SJSA1 (cell line): ENCODE measurements at regions not wholly inside any gene's neighbourhood (a gene's known extent, or its start where the extent isn't known, plus 50 kb on each side); places are given as distances from the start of the nearest gene placed in this dataset.

ENCODE experiments used
- DNase-seq, 2 experiments: peaks; one replicate each; pipeline ENCODE4 v3.0.0-alpha.2; 2015 to 2020; ENCODE audit warnings: low spot score in 2 of 2, low read depth in 1 of 2
- H3K27ac ChIP-seq: fragments of 250-450 bp; sonication (Bioruptor Pico); 2 replicates; pipeline ENCODE4 v1.5.1; 2020; ENCODE audit warnings: mild to moderate bottlenecking, moderate library complexity
- H3K27me3 ChIP-seq: fragments of 250-450 bp; sonication (Bioruptor Pico); replicated peaks from 2 replicates; pipeline ENCODE4 v1.5.1; 2020; ENCODE audit warnings: mild to moderate bottlenecking, moderate library complexity
- H3K36me3 ChIP-seq: fragments of 250-450 bp; sonication (Bioruptor Pico); 2 replicates; pipeline ENCODE4 v1.5.1; 2020; ENCODE audit warnings: mild to moderate bottlenecking
- H3K4me1 ChIP-seq: fragments of 250-450 bp; sonication (Bioruptor Pico); replicated peaks from 2 replicates; pipeline ENCODE4 v1.6.1; 2021; ENCODE audit warnings: mild to moderate bottlenecking
- H3K4me3 ChIP-seq: fragments of 250-450 bp; sonication (Bioruptor Pico); 2 replicates; pipeline ENCODE4 v1.5.1; 2020; ENCODE audit warnings: mild to moderate bottlenecking
- H3K9me3 ChIP-seq: fragments of 250-450 bp; sonication (Bioruptor Pico); replicated peaks from 2 replicates; pipeline ENCODE4 v1.5.1; 2020; ENCODE audit warnings: mild to moderate bottlenecking

GRCh38 chr3:182725372-182726251, 67.7 kb upstream of the ATP11B start:
- no peaks in the 10 kb centered on the region for H3K36me3 ChIP-seq
- H3K27me3 ChIP-seq: no peaks in the 10 kb centered on the region
- no peak overlapping the region for H3K4me3 ChIP-seq
- no peaks in the 10 kb centered on the region for H3K4me1 ChIP-seq
- no peak overlapping the region for H3K27ac ChIP-seq
- H3K9me3 ChIP-seq: no peaks in the 10 kb centered on the region
- no peak for DNase-seq

- Histone ChIP-seq H3K4me1 (no peaks in the 10 kb centered on the region), H3K27ac (no peak overlapping the region), H3K36me3 (no peaks in the 10 kb centered on the region), H3K27me3 (no peaks in the 10 kb centered on the region), H3K9me3 (no peaks in the 10 kb centered on the region), H3K4me3 (no peak overlapping the region)
- DNase-seq: no peak
Measured at GRCh38 chr3:182726258-182727142, 66.8 kb upstream of the ATP11B start.

DNA sequence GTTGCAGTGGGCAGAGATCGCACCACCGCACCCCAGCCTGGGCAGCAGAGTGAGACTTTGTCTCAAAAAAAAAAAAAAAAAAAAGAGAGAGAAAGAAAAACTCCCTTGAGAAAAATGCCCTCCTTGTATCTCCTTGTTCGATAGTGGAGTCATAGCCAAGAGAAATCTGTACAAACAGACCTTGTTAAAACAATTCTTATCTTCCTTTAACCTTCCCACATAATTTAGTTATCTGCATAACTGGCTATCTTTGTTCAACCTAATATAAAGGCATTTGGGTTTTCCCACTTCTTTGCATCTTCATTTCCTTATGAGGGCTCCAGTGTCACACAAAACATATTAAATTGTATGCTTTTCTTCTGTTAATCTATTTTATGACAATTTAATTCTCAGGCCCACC, 65.1 kb upstream of the ATP11B start:
- Histone ChIP-seq H3K4me1 (no peaks in the 10 kb centered on the region), H3K4me3 (no peak overlapping the region), H3K36me3 (no peaks in the 10 kb centered on the region), H3K27ac (no peak overlapping the region), H3K27me3 (no peaks in the 10 kb centered on the region), H3K9me3 (no peaks in the 10 kb centered on the region)
- DNase-seq: no peak

GRCh38 chr3:182729903-182730674, 63.2 kb upstream of the ATP11B start:
- DNase-seq: no peak
- Histone ChIP-seq H3K4me3 (no peak overlapping the region), H3K9me3 (no peaks in the 10 kb centered on the region)

GRCh38 chr3:182730675-182731042, 62.6 kb upstream of the ATP11B start:
- H3K36me3 ChIP-seq: no peaks in the 10 kb centered on the region
- DNase-seq: no peak
- no peak overlapping the region for H3K4me3 ChIP-seq
- no peaks in the 10 kb centered on the region for H3K4me1 ChIP-seq
- H3K27me3 ChIP-seq: no peaks in the 10 kb centered on the region
- H3K27ac ChIP-seq: no peak overlapping the region
- H3K9me3 ChIP-seq: no peaks in the 10 kb centered on the region

More at GRCh38 chr3:182729903-182730674, 63.2 kb upstream of the ATP11B start:
- Histone ChIP-seq H3K27me3 (no peaks in the 10 kb centered on the region), H3K4me1 (no peaks in the 10 kb centered on the region), H3K27ac (no peak overlapping the region), H3K36me3 (no peaks in the 10 kb centered on the region)

DNA sequence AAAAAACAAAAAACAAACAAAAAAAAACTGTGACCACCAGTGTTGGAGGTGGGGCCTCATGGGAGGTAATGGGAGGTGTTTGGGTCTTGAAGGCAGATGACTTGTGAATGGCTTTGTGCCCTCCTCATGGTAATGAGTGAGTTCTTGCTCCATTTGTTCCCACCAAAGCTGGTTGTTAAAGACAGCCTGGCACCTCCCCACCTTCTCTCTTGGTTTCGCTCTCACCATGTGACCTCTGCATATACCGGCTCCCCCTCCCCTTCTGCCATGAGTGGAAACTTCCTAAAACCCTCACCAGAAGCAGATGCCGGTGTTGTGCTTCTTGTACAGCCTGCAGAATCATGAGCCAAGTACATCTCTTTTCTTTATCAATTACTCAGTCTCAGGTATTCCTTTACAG, 61.5 kb upstream of the ATP11B start:
- Histone ChIP-seq H3K9me3 (no peaks in the 10 kb centered on the region), H3K4me1 (no peaks in the 10 kb centered on the region), H3K27me3 (no peaks in the 10 kb centered on the region), H3K36me3 (no peaks in the 10 kb centered on the region), H3K4me3 (no peak overlapping the region), H3K27ac (no peak overlapping the region)
- DNase-seq: no peak

DNA sequence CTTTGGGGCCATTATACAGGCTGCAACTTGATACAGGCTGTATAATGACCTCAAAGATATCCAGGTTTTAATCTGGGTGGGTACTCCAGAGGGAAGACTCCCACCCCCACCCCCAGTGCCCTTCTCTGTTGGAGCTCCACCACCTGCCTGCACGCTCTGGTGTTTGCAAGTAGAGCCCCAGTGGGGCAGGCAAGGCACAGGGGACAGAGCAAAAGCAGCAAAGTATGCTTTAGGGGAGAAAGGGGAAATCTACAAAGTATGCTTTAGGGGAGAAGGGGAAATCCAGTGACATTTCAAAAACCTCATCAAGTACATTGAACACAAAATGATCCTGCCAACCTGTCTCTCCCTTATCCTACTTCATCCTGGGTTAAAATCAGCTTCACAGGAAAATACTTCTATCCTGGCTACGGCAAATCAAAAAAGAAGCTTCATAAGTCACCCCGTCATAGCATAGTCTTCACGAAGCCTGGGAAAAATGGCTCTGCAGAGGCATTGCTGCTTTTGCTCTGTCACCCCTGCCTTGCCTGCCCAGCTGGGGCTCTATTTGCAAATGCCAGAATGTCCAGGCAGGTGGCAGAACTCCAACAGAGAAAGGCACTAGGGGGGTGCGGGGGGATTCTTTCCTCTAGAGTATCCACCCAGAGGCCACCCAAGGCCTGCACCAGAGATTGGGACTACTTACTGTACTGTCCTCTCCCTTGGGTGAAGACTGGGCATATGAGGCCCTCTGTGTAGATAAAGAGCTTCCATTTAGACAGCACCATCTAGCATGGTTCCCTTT, 60.9 kb upstream of the ATP11B start:
- no peaks in the 10 kb centered on the region for H3K27me3 ChIP-seq
- DNase-seq: no peak
- no peak overlapping the region for H3K4me3 ChIP-seq

DNA sequence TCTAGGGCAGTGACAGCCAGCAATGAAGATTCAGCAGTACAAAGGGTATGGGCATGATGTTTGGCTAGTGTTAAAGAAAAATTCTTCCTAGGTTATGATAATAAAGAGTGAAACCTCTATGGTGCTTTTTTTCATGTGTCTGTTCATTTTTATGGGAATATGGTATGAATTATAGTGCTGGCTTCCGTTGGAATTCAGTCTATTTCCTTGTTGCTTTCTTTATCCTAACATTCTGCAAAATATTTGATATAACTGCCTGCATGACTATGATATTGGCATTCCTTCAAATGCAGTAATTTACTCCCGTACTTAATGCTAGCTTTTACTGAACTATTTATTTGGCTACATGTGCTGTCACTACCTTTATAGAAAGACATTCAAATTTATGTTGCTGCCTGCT, 57.6 kb upstream of the ATP11B start:
- no peaks in the 10 kb centered on the region for H3K4me1 ChIP-seq
- H3K36me3 ChIP-seq: no peaks in the 10 kb centered on the region
- H3K9me3 ChIP-seq: no peaks in the 10 kb centered on the region
- no peak overlapping the region for H3K4me3 ChIP-seq
- H3K27ac ChIP-seq: no peak overlapping the region
- no peak for DNase-seq
- no peaks in the 10 kb centered on the region for H3K27me3 ChIP-seq

More for the DNA sequence above, 60.9 kb upstream of the ATP11B start:
- Histone ChIP-seq H3K4me1 (no peaks in the 10 kb centered on the region), H3K36me3 (no peaks in the 10 kb centered on the region), H3K27ac (no peak overlapping the region), H3K9me3 (no peaks in the 10 kb centered on the region)

DNA sequence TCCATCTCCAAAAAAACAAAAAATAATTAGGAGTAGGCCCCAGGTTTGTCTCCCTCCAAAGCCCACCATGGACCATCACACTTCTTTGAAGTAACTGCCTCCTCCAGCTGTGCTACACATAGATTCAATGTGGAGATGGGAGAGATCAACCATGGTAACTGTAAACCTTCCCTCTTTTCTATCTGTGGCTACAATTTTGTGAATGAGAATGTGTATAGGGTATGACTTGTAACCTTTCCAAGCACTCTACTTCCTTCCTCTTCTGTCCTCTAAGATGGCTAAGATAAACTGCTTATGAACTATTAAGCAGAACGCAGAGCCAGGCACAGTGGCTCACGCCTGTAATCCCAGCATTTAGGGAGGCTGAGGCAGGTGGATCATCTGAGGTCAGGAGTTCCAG, 55.5 kb upstream of the ATP11B start:
- Histone ChIP-seq H3K4me1 (no peaks in the 10 kb centered on the region), H3K27me3 (no peaks in the 10 kb centered on the region), H3K9me3 (no peaks in the 10 kb centered on the region), H3K36me3 (no peaks in the 10 kb centered on the region), H3K27ac (no peak overlapping the region), H3K4me3 (no peak overlapping the region)
- DNase-seq: no peak

DNA sequence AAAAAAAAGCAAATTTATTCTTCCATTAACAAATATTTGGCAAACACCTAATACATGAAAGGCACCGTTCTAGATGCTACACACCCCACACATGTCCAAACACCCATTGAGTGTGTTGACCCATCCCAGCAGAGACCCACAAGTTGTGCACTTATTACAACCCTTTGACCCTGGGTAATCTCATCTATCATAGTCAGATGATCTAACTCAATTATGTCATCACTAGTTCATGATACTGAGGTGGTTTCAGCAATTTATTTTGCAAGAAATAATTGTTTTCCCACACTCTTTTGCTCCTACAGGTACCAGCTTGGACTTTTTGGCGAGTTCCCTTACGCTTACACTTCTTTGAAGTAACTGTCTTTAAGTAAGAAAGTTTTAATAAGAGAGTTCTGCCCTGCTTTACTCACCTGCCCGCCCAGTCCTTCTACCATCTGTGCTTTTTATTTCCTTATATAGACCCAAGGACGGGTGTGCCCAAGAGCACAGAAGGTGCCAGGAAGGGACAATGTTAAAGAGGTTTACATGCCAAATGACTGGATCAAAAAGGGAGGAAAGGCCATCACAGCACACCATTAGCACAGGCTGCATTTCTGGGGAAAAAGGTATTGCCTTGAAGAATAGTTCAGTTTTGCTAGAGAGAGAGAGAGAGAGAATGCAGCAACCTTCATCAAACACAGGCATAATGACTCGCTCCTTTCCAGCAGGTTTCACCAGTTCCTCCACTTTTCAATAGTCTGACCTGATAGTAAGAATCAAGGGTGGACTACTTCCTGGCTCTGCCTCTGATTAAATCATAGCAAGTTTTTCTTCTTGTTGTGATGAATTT, 54.5 kb upstream of the ATP11B start:
- Histone ChIP-seq H3K9me3 (no peaks in the 10 kb centered on the region), H3K4me1 (no peaks in the 10 kb centered on the region), H3K4me3 (no peak overlapping the region), H3K36me3 (no peaks in the 10 kb centered on the region), H3K27ac (no peak overlapping the region), H3K27me3 (no peaks in the 10 kb centered on the region)
- DNase-seq: no peak

DNA sequence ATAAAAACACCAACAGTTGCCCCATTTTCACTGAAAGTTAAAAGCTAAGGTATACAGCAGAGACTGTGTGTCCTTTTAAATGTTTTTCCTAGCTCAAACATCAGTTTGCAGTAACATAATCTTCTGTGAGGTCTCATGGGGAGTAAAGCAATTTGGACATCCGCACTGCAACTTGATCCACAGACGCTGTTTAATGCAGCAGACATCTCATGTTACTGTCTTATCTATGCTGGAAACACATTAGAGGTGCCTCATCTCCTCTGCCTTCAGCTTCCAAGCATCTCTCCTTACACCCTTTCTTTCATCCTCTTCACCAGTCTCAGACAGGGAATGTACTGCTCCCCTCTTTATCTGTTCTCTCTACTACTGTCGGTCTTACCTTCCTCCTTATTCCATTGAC, 53.7 kb upstream of the ATP11B start:
- Histone ChIP-seq H3K9me3 (no peaks in the 10 kb centered on the region), H3K4me3 (no peak overlapping the region), H3K36me3 (no peaks in the 10 kb centered on the region), H3K27ac (no peak overlapping the region), H3K27me3 (no peaks in the 10 kb centered on the region), H3K4me1 (no peaks in the 10 kb centered on the region)
- DNase-seq: no peak

- Histone ChIP-seq H3K4me3 (no peak overlapping the region), H3K27ac (no peak overlapping the region), H3K27me3 (no peaks in the 10 kb centered on the region), H3K9me3 (no peaks in the 10 kb centered on the region), H3K4me1 (no peaks in the 10 kb centered on the region), H3K36me3 (no peaks in the 10 kb centered on the region)
- DNase-seq: no peak
Measured at GRCh38 chr3:182740710-182741109, 52.6 kb upstream of the ATP11B start.
